Smooth muscle cell (in vitro differentiated cells): ENCODE measurements at regions not wholly inside any gene's neighbourhood (a gene's known extent, or its start where the extent isn't known, plus 50 kb on each side); places are given as distances from the start of the nearest gene placed in this dataset.
"Not testable (repeated sequence)": the region's sequence is repeated elsewhere in the genome, so short reads cannot be mapped to it uniquely, and the experiment has no call there.

Source experiments
- DNase-seq: peaks from one replicate; lab custom pipeline; 2025; ENCODE audit not compliant: unreplicated experiment; lab: John Stamatoyannopoulos, UW
- H2AFZ ChIP-seq: fragments of 200-600 bp; sonication (generic); 2 replicates; pipeline ENCODE4 v1.6.0; 2016; ENCODE audit warnings: antibody characterized with exemption, low read depth, mild to moderate bottlenecking
- H3F3A ChIP-seq: fragments of 200-600 bp; sonication (generic); 2 replicates; pipeline ENCODE4 v1.6.0; 2017; ENCODE audit warnings: antibody characterized with exemption, low read depth
- H3K27ac ChIP-seq: fragments of 200-600 bp; sonication (generic); 2 replicates; pipeline ENCODE4 v1.5.1; 2016; ENCODE audit warnings: low read depth, mild to moderate bottlenecking
- H3K27me3 ChIP-seq: fragments of 200-600 bp; sonication (generic); 2 replicates; pipeline ENCODE4 v1.6.1; 2016; ENCODE audit warnings: low read depth, mild to moderate bottlenecking
- H3K36me3 ChIP-seq: fragments of 200-600 bp; sonication (generic); 2 replicates; pipeline ENCODE4 v1.5.1; 2016; ENCODE audit warnings: low read depth
- H3K4me1 ChIP-seq: fragments of 200-600 bp; sonication (generic); 2 replicates; pipeline ENCODE4 v1.5.1; 2016; ENCODE audit warnings: low read depth
- H3K4me2 ChIP-seq: fragments of 200-600 bp; sonication (generic); 2 replicates; pipeline ENCODE4 v1.6.0; 2016; ENCODE audit warnings: mild to moderate bottlenecking
- H3K4me3 ChIP-seq: fragments of 200-600 bp; sonication (generic); 2 replicates; pipeline ENCODE4 v1.5.1; 2016; ENCODE audit warnings: mild to moderate bottlenecking
- H3K79me2 ChIP-seq: fragments of 200-600 bp; sonication (generic); 2 replicates; pipeline ENCODE4 v1.6.0; 2016; ENCODE audit warnings: low read depth, mild to moderate bottlenecking
- H3K9ac ChIP-seq: fragments of 200-600 bp; sonication (generic); 2 replicates; pipeline ENCODE4 v1.6.0; 2016; ENCODE audit warnings: low read depth
- H3K9me3 ChIP-seq: fragments of 200-600 bp; sonication (generic); replicated peaks from 2 replicates; pipeline ENCODE4 v1.5.1; 2016; ENCODE audit warnings: low read depth
- H4K20me1 ChIP-seq: fragments of 200-600 bp; sonication (generic); 2 replicates; pipeline ENCODE4 v1.6.0; 2016; ENCODE audit warnings: low read depth
- CTCF ChIP-seq: fragments of 200-600 bp; sonication (generic); IDR thresholded peaks from 2 replicates; pipeline ENCODE4 v1.5.1; 2017; ENCODE audit warnings: borderline replicate concordance, mild to moderate bottlenecking, antibody characterized with exemption; ENCODE audit not compliant: insufficient read depth, poor library complexity, severe bottlenecking
- WGBS: methylation state at CpG from one replicate; pipeline ENCODE4 v1.1.7; 2016; ENCODE audit warnings: low lambda C conversion rate; 5-methylcytosine and 5-hydroxymethylcytosine counted together

GRCh38 chr5:84715686-84716085 is 331.0 kb upstream of the EDIL3 start:
- no peak overlapping the region for H3K9ac ChIP-seq
- H3K4me3 ChIP-seq: no peak overlapping the region
- no peaks in the 10 kb centered on the region for H3K36me3 ChIP-seq
- H3F3A ChIP-seq: no peaks in the 10 kb centered on the region
- DNase-seq: no peak
- H4K20me1 ChIP-seq: no peaks in the 10 kb centered on the region
- no peaks in the 10 kb centered on the region for H3K27me3 ChIP-seq
- H3K79me2 ChIP-seq: no peaks in the 10 kb centered on the region
- no peaks in the 10 kb centered on the region for H3K4me1 ChIP-seq
- H3K9me3 ChIP-seq: no peaks in the 10 kb centered on the region
- TF ChIP-seq CTCF: no peak
- no peak overlapping the region for H2AFZ ChIP-seq
- WGBS: 95% methylated on average over 3 of the region's 3 CpGs
- no peak overlapping the region for H3K27ac ChIP-seq
- no peak overlapping the region for H3K4me2 ChIP-seq

- H3K27me3 ChIP-seq: no peaks in the 10 kb centered on the region
- H3K79me2 ChIP-seq: no peaks in the 10 kb centered on the region
- no peak overlapping the region for H3K4me2 ChIP-seq
- DNase-seq: no peak
- WGBS: 100% methylated on average over 1 of the region's 1 CpG
- H3K9me3 ChIP-seq: no peaks in the 10 kb centered on the region
- H3K27ac ChIP-seq: no peak overlapping the region
- H3K9ac ChIP-seq: no peak overlapping the region
- H3K36me3 ChIP-seq: no peaks in the 10 kb centered on the region
- no peaks in the 10 kb centered on the region for H3K4me1 ChIP-seq
- TF ChIP-seq CTCF: no peak
- H2AFZ ChIP-seq: no peak overlapping the region
- H4K20me1 ChIP-seq: no peaks in the 10 kb centered on the region
- no peaks in the 10 kb centered on the region for H3F3A ChIP-seq
- H3K4me3 ChIP-seq: no peak overlapping the region
Measured at GRCh38 chr5:84715091-84715490, 330.4 kb upstream of the EDIL3 start.

GRCh38 chr5:84709075-84709474 is 324.4 kb upstream of the EDIL3 start:
- DNase-seq: no peak
- Histone ChIP-seq H3K9ac (no peak overlapping the region), H3F3A (no peaks in the 10 kb centered on the region), H3K79me2 (no peaks in the 10 kb centered on the region), H3K4me1 (no peaks in the 10 kb centered on the region), H4K20me1 (no peaks in the 10 kb centered on the region), H3K27ac (no peak overlapping the region), H3K27me3 (no peaks in the 10 kb centered on the region), H3K36me3 (no peaks in the 10 kb centered on the region), H3K4me2 (no peak overlapping the region), H3K4me3 (no peak overlapping the region), H2AFZ (no peak overlapping the region), H3K9me3 (no peaks in the 10 kb centered on the region)
- WGBS: 97% methylated on average over 1 of the region's 1 CpG
- TF ChIP-seq CTCF: no peak

GRCh38 chr5:84706678-84707641 is 322.3 kb upstream of the EDIL3 start:
- Histone ChIP-seq H3K27me3 (no peaks in the 10 kb centered on the region), H3K9me3 (no peaks in the 10 kb centered on the region), H3K4me3 (no peak overlapping the region), H3K4me1 (no peaks in the 10 kb centered on the region), H3K79me2 (no peaks in the 10 kb centered on the region), H3K4me2 (no peak overlapping the region), H3F3A (no peaks in the 10 kb centered on the region), H4K20me1 (no peaks in the 10 kb centered on the region), H3K27ac (no peak overlapping the region), H3K9ac (no peak overlapping the region), H3K36me3 (no peaks in the 10 kb centered on the region), H2AFZ (no peak overlapping the region)
- 80% methylated on average over 5 of the region's 5 CpGs for WGBS
- no peak for DNase-seq
- no peak for TF ChIP-seq CTCF

- H3K79me2 ChIP-seq, H2AFZ ChIP-seq, H3K4me3 ChIP-seq, H3K27me3 ChIP-seq, DNase-seq, H3K4me2 ChIP-seq, H4K20me1 ChIP-seq, H3K4me1 ChIP-seq, H3K9me3 ChIP-seq, H3K27ac ChIP-seq, H3F3A ChIP-seq, H3K9ac ChIP-seq, H3K36me3 ChIP-seq: not testable (repeated sequence)
- 92% methylated on average over 7 of the region's 7 CpGs for WGBS
Measured at GRCh38 chr5:84700545-84700944, 315.9 kb upstream of the EDIL3 start.
